ENCODE measurements at regions not wholly inside any gene's neighbourhood (a gene's known extent, or its start where the extent isn't known, plus 50 kb on each side); places are given as distances from the start of the nearest gene placed in this dataset.

DNA sequence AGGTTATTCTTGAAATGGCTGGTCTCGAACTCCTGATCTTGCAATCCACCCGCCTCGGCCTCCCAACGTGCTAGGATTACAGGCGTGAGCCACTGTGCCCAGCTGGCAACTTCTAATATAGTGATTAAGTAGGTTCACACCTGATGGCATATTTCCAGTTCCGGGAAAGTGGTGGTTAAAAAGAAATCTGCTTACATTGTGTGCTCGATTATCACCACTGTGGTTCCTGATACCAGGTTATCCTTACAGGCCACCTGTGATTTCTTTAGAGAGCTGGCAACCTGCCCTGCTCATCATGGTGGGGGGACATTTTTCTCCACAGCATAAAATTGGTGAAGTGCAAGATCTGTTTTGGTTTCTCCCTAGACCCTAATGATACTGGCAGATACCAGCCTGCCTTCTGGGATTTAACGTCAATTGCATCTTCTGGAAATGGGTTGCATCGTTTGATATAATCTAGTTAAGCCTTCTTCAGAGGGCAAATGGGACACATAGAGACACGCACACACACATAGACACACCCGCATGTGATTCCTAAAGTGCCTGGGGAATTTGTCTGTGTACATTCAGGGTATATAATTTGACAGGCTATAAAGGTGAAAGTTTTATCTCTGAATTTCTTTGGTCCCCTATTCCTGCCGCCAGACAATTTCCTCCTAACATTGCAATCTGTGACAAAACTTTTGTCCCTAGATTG lies 49.7 kb upstream of the CITED2 start:
- no peak for DNase-seq
